ENCODE measurements at regions not wholly inside any gene's neighbourhood (a gene's known extent, or its start where the extent isn't known, plus 50 kb on each side); places are given as distances from the start of the nearest gene placed in this dataset.
"Not testable (repeated sequence)": the region's sequence is repeated elsewhere in the genome, so short reads cannot be mapped to it uniquely, and the experiment has no call there.

DNA sequence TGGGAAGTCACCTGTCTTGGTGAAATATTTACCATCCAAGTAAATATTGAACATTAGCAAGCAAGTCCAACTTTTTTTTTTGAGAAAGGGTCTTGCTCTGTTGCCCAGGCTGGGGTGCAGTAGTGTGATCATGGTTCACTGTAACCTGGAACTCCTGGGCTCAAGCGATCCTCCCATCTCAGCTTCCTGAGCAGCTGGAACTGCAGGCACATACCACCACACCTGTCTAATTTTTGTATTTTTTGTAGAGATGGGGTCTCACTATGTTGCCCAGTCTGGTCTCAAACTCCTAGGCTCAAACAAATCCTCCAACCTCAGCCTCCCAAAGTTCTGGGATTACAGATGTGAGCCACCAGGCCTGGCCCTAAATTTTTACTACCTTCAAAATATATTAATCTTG lies 171.0 kb upstream of the PFKP start:
- not testable (repeated sequence) for TF ChIP-seq EZH2 (IDR thresholded peaks at IDR 0.05; ENCODE audit: borderline replicate concordance, low read depth, low read length, severe bottlenecking)
- TF ChIP-seq, protein P1, sequence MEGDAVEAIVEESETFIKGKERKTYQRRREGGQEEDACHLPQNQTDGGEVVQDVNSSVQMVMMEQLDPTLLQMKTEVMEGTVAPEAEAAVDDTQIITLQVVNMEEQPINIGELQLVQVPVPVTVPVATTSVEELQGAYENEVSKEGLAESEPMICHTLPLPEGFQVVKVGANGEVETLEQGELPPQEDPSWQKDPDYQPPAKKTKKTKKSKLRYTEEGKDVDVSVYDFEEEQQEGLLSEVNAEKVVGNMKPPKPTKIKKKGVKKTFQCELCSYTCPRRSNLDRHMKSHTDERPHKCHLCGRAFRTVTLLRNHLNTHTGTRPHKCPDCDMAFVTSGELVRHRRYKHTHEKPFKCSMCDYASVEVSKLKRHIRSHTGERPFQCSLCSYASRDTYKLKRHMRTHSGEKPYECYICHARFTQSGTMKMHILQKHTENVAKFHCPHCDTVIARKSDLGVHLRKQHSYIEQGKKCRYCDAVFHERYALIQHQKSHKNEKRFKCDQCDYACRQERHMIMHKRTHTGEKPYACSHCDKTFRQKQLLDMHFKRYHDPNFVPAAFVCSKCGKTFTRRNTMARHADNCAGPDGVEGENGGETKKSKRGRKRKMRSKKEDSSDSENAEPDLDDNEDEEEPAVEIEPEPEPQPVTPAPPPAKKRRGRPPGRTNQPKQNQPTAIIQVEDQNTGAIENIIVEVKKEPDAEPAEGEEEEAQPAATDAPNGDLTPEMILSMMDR (IDR thresholded peaks at IDR 0.05; ENCODE audit: borderline replicate concordance, extremely low read depth, low read length, poor library complexity, severe bottlenecking) = not testable (repeated sequence)

Measured in DND-41 (cell line).